ENCODE measurements at regions not wholly inside any gene's neighbourhood (a gene's known extent, or its start where the extent isn't known, plus 50 kb on each side); places are given as distances from the start of the nearest gene placed in this dataset.

DNA sequence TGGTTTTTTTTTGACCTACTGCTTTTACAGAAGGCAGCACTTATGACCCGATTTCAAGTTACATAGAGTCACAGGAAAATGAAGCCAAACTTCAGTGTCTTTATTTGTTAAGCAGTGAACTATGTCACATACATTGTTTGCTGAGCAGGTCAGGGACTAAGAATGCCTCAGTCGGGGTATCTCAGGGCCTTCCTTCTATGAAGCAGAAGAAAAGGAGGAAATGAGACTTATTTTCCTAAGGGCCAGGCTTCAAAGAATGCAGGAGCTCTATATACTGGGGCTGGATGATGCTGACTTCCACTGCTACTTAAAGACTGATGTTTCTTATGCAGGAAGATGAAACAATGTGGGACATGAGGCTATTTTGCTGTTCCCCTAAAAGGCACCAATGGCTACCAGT lies 558.4 kb upstream of the IGFBP7 start:
- no peaks in the 10 kb centered on the region for H3K27me3 ChIP-seq (replicated peaks in 1 of 7)
- TF ChIP-seq, protein P1, sequence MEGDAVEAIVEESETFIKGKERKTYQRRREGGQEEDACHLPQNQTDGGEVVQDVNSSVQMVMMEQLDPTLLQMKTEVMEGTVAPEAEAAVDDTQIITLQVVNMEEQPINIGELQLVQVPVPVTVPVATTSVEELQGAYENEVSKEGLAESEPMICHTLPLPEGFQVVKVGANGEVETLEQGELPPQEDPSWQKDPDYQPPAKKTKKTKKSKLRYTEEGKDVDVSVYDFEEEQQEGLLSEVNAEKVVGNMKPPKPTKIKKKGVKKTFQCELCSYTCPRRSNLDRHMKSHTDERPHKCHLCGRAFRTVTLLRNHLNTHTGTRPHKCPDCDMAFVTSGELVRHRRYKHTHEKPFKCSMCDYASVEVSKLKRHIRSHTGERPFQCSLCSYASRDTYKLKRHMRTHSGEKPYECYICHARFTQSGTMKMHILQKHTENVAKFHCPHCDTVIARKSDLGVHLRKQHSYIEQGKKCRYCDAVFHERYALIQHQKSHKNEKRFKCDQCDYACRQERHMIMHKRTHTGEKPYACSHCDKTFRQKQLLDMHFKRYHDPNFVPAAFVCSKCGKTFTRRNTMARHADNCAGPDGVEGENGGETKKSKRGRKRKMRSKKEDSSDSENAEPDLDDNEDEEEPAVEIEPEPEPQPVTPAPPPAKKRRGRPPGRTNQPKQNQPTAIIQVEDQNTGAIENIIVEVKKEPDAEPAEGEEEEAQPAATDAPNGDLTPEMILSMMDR (IDR thresholded peaks at IDR 0.05 in 8 of 11, conservative IDR thresholded peaks at IDR 0.05 in 3 of 11): no peak
- TF ChIP-seq POLR2A (IDR thresholded peaks at IDR 0.05) (no peak), POLR2AphosphoS5 (IDR thresholded peaks at IDR 0.05) (no peak)
- 26 to 39% (median 30%) methylated on average over 2 of the region's 2 CpGs for WGBS, 5 donors
- no peak overlapping the region for H3K27ac ChIP-seq
- no peak overlapping the region for H3K4me3 ChIP-seq
- H3K4me1 ChIP-seq: no peaks in the 10 kb centered on the region
- intact Hi-C loops (cut with DNase I; ENCODE audit: low total_unique reads): no loop called here
- no peaks in the 10 kb centered on the region for H3K9me3 ChIP-seq
- H3K36me3 ChIP-seq: no peaks in the 10 kb centered on the region
- no peak for DNase-seq

DNA sequence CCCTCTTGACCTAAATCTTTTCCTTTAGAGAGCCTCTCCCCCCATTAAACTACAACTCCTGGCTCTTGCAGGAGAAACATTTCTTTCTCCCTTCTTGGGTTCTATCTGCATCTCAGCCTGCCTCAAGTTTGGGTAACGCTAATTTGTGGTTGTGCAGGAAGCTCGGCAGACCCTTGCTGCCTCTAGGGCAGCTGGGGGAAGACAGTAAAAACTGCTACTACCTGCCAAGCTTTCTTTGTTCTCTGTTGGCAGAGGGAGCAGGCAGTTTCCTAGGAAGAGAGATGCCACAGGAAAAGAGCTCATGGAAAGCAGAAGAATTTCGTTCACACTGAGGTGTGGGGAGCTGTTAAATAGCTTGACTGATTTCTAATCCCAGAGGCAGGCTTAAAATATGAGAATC lies 555.6 kb upstream of the IGFBP7 start:
- Histone ChIP-seq H3K4me1 (no peaks in the 10 kb centered on the region), H3K36me3 (no peaks in the 10 kb centered on the region), H3K27ac (no peak overlapping the region), H3K9me3 (no peaks in the 10 kb centered on the region), H3K27me3 (replicated peaks in 1 of 7) (no peaks in the 10 kb centered on the region), H3K4me3 (no peak overlapping the region)
- no peak for DNase-seq
- TF ChIP-seq POLR2A (IDR thresholded peaks at IDR 0.05) (no peak), POLR2AphosphoS5 (IDR thresholded peaks at IDR 0.05) (no peak)
- TF ChIP-seq, protein P1 (IDR thresholded peaks at IDR 0.05 in 8 of 11, conservative IDR thresholded peaks at IDR 0.05 in 3 of 11): no peak
- WGBS, 5 donors: 39 to 46% (median 45%) methylated on average over 3 of the region's 3 CpGs
- intact Hi-C loops (cut with DNase I; ENCODE audit: low total_unique reads): no loop called here

DNA sequence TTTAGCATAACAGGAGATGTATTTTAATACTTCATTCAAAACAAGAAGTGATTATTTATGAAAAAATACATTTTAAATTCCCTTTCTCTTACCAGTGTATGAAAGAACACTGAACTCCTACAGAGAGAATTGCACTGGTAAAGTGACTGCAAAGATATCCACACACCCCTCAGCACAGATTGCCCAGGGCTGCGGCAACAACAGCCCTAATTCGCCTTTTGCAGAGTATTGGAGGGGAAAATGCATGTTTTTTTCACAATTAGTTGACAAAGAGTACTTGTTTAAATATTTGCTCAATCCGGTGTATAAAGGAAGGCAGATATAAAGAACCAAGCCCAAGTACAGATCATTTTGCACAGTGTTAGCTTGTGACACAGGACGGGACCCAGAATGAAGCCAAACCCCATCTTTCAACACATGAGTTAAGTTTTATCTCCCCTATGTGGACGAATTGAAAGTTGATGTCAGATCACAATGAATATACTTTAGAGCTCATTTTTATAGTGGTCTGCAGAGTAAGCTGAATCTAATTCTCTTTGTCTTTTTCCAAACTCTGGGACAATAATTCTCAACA lies 551.4 kb upstream of the IGFBP7 start:
- Histone ChIP-seq H3K4me3 (no peak overlapping the region), H3K4me1 (no peaks in the 10 kb centered on the region), H3K36me3 (no peaks in the 10 kb centered on the region), H3K27ac (no peak overlapping the region), H3K27me3 (replicated peaks in 1 of 7) (no peaks in the 10 kb centered on the region), H3K9me3 (no peaks in the 10 kb centered on the region)
- no peak for DNase-seq
- WGBS, 5 donors: 74 to 85% (median 80%) methylated on average over 5 of the region's 5 CpGs
- TF ChIP-seq, protein P1 (IDR thresholded peaks at IDR 0.05 in 8 of 11, conservative IDR thresholded peaks at IDR 0.05 in 3 of 11): no peak
- TF ChIP-seq POLR2A (IDR thresholded peaks at IDR 0.05) (no peak), POLR2AphosphoS5 (IDR thresholded peaks at IDR 0.05) (no peak)
- intact Hi-C loops (cut with DNase I; ENCODE audit: low total_unique reads): no loop called here

DNA sequence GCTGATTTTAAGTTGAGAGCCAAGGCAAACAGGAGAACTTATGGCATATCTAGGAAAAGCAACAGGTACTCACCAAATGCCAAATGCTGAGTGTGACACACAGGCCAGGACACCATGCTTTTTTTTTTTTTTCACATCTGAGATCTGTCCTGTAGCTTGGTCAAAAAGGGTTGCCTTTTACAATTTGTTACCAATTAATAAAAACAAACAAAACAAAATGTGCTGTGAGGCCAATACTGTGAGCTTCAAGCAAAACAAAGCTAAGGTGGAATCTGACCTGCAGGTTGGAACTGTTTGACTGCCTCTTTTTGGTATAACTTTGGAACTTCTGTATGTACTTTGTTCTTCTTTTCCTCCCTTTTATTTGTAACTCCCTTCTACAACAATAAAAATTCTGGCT lies 548.5 kb upstream of the IGFBP7 start:
- no peak for DNase-seq

More for the DNA sequence above, 548.5 kb upstream of the IGFBP7 start:
- Histone ChIP-seq H3K4me3 (no peak overlapping the region), H3K36me3 (no peaks in the 10 kb centered on the region), H3K4me1 (no peaks in the 10 kb centered on the region), H3K9me3 (no peaks in the 10 kb centered on the region), H3K27me3 (replicated peaks in 1 of 7) (no peaks in the 10 kb centered on the region), H3K27ac (no peak overlapping the region)
- TF ChIP-seq POLR2A (IDR thresholded peaks at IDR 0.05) (no peak), POLR2AphosphoS5 (IDR thresholded peaks at IDR 0.05) (no peak)
- TF ChIP-seq, protein P1 (IDR thresholded peaks at IDR 0.05 in 8 of 11, conservative IDR thresholded peaks at IDR 0.05 in 3 of 11): no peak
- intact Hi-C loops (cut with DNase I; ENCODE audit: low total_unique reads): no loop called here

Measured in spleen (tissue), 11 donors.